T1000 (cell line): ENCODE measurements at regions not wholly inside any gene's neighbourhood (a gene's known extent, or its start where the extent isn't known, plus 50 kb on each side); places are given as distances from the start of the nearest gene placed in this dataset.
"Not testable (repeated sequence)": the region's sequence is repeated elsewhere in the genome, so short reads cannot be mapped to it uniquely, and the experiment has no call there.

Experiments
- DNase-seq: peaks from one replicate; lab custom pipeline; 2025; ENCODE audit warnings: mixed read lengths; lab: John Stamatoyannopoulos, UW

DNA sequence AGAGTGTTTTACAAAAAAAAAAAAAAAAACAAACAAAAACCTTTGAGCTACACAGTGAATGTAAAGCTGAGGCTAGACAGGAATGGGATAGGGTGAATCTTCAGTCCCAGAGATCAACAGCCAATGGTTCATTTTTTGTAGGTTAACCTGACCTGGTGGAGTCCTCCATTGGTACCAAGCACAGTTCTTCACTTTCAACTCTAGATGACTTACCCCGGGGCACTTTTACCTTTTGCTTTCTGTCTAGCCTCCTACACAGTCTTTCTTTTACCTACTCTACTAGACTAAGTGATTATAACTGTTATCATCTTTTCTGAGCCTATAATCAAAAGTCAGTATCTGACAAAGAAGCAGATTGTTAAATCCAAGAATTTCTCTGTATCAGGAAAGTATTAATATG lies 50.9 kb downstream of the ANXA2R start:
- no peak for DNase-seq

DNA sequence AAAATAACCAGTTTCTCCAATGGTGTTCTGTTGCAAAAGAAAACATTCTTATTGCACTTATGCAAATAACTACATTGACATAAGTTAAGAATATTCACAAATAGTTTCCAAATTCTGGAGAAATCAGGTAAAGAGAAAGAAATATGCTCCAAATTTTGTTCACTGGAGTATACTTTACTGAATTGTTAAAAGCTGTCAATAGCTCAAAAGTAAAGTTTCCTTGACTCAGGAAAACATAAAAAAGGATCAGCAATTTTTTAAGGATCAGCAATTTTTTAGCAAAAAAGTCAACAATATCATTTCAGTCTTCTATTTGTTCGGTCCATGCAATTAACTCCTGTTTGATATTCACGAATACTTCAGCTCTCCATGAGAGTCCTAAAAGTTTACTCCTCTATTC lies 51.6 kb downstream of the ANXA2R start:
- no peak for DNase-seq

DNA sequence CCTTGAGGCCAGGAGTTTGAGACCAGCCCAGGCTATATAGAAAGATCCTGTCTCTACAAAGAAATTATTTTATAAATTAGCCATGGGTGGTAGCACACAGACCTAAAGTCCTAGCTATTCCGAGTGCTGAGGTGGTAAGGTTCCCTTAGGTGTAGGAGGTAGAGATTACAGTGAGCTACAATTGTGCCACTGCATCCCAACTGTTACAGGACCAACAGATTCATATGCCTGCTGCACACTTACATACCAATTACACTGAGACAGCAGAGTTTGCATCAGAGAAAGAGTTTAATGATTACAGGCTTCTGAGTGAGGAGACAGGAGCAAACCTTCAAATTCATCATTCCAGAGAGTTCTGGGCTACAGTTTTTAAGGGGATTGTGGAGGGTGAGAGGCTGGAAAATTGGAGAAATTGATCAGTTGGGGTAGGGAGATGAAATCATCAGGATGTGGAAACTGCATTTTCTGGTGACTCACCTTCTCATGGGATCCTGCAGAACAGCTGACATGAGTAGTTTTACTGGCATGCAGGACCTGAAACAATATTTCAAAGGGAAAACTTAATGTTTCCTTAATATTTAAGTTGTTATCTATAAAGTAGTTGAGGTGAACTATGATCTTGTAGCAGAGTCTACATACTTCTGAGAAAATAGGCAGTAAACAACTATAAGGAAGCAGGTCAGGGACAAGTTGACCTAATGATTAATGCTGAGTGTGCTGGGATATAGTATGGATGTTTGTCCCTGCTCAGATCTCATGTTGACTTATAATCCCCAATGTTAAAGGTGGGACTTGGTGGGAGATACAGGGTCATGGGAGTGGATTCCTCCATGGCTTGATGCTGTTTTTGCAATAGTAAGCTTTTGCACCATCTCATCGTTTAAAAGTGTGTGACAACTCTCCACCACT lies 54.7 kb downstream of the ANXA2R start:
- no peak for DNase-seq

DNA sequence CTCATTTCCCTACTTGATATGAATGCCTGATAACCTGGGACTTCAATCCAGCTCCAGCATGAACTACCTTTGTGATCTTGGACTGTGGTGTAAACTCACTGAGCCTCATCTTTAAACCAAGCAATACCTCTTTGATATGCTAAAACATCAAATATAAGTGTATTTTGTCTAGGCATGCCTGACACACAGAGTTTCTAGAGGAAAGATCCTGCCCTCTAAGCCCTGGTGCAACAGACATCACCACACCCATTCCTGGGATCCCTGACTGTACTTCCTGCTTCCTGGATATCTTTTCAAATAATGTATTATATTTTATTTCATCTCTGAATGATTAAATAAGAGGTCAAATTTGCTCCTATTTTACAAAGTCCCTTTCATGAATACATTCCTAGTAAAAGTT lies 55.8 kb downstream of the ANXA2R start:
- no peak for DNase-seq

DNA sequence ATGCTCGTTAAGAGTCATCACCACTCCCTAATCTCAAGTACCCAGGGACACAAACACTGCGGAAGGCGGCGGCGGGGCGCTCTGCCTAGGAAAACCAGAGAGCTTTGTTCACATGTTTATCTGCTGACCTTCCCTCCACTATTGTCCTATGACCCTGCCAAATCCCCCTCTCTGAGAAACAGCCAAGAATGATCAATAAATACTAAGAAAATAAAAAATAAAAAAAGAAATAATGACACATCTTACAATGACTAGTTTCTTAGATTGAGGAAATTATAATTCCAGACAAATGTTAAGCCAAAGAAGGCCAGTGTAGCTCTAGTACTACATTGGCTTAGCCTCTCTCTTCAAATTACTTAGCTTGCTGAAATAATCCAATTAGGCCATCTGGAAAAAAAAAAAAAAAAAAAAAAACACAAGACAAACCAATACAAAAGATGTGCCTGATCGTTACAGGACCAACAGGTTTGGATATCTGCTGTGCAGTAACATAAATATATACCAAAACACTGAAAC lies 58.0 kb downstream of the ANXA2R start:
- DNase-seq: no peak

DNA sequence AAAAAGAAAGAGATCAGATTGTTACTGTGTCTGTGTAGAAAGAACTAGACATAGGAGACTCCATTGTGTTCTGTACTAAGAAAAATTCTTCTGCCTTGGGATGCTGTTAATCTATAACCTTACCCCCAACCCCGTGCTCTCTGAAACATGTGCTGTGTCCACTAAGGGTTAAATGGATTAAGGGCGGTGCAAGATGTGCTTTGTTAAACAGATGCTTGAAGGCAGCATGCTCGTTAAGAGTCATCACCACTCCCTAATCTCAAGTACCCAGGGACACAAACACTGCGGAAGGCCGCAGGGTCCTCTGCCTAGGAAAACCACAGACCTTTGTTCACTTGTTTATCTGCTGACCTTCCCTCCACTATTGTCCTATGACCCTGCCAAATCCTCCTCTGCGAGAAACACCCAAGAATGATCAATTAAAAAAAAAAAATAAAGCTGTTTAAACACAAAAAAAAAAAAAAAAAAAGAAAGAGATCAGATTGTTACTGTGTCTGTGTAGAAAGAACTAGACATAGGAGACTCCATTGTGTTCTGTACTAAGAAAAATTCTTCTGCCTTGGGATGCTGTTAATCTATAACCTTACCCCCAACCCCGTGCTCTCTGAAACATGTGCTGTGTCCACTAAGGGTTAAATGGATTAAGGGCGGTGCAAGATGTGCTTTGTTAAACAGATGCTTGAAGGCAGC lies 58.6 kb downstream of the ANXA2R start:
- not testable (repeated sequence) for DNase-seq

DNA sequence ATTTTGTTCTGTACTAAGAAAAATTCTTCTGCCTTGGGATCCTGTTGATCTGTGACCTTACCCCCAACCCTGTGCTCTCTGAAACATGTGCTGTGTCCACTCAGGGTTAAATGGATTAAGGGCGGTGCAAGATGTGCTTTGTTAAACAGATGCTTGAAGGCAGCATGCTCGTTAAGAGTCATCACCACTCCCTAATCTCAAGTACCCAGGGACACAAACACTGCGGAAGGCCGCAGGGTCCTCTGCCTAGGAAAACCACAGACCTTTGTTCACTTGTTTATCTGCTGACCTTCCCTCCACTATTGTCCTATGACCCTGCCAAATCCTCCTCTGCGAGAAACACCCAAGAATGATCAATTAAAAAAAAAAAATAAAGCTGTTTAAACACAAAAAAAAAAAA lies 59.1 kb downstream of the ANXA2R start:
- not testable (repeated sequence) for DNase-seq

DNA sequence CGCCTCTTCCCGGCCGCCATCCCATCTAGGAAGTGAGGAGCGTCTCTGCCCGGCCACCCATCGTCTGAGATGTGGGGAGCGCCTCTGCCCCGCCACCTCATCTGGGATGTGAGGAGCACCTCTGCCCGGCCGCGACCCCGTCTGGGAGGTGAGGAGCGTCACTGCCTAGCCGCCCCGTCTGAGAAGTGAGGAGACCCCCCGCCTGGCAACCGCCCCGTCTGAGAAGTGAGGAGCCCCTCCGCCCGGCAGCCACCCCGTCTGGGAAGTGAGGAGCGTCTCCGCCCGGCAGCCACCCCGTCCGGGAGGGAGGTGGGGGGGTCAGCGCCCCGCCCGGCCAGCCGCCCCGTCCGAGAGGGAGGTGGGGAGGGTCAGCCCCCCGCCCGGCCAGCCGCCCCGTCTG lies 59.7 kb downstream of the ANXA2R start:
- DNase-seq: not testable (repeated sequence)

DNA sequence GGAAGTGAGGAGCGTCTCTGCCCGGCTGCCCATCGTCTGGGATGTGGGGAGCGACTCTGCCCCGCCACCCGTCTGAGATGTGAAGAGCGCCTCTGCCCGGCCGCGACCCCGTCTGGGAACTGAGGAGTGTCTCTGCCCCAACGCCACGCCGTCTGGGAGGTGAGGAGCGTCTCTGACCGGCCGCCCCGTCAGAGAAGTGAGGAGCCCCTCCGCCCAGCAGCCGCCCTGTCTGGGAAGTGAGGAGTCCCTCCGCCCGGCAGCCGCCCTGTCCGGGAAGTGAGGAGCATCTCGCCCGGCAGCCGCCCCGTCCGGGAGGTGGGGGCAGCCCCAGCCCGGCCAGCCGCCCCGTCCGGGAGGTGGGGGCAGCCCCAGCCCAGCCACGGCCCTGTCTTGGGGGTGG lies 60.9 kb downstream of the ANXA2R start:
- not testable (repeated sequence) for DNase-seq

DNA sequence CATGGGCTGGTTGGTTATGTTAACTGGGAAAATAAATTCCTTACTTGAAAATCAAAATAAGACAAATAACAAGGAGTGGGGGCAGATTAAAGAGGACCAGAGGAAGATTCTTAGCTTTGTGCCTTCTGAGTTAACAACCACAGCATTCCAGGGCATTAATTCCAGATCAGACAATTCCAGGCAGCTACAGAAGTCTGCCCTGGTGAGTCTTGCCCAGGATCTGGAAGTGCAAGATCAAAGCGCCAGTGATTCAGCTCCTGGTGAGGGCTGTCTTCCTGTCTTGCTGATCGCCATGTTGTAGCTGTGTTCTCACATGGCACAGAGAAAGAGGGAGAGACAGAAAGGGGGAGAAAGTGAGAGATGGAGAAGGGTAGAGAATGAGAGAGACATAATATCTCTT lies 65.6 kb downstream of the ANXA2R start:
- no peak for DNase-seq

DNA sequence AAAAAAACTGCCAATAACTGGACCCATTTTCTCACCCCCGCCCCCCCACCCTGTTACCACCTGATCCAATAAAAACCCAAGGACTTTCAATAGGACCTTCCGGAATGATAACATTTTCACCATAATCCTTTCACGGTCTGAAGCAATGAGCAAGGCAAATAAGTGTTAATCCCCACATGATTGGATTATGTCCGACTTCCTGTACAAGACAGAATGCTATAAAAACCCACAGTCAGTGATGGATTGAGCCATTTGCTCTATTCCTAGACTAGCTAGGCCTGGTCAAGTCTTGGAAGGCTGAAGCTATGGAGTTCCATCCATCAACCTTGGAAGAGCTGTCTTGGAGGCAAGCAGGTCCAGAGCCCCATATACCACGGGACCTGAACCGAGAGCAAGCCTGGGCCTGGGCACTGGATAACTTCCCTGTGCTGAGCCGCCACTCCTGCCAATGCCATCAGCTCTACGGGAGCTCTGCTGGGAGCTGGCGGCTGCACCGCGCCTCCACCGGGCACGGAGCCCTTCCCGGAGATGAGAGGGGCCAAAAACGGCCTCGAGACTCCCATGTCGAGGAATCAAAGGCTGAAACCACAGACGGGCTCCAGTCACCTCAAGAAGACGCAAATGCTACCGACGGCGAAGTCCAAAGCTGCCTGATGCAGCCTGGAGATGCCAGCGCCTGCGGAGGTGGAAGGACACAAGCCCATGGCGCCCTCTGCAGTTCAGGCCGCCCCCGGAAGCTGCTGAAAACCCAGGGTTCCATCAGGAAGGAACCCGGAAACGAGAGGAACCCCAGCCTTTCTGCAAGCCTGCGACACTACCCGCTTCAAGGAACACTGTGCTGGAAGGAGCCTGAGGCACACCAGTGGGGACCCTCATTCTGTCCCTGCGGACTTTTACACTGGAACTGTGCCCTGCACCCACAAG lies 69.2 kb downstream of the ANXA2R start:
- no peak for DNase-seq

DNA sequence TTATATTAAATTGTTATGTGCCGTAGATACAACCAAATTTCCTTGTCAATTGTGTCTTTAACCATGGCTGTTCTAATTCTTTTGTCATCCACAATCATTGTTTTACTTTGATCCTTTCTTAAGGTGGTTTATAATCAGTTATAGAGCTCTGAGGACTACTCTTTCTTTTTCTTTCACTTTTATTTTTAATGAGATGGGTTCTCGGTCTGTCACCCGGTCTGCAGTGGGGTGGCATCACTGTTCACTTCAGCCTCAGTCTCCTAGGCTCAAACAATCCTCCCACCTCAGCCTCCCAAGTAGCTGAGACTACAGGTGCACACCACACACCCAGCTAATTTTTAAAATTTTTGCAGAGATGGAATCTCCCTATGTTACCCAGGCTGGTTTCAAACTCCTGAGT lies 74.2 kb downstream of the ANXA2R start:
- DNase-seq: no peak

DNA sequence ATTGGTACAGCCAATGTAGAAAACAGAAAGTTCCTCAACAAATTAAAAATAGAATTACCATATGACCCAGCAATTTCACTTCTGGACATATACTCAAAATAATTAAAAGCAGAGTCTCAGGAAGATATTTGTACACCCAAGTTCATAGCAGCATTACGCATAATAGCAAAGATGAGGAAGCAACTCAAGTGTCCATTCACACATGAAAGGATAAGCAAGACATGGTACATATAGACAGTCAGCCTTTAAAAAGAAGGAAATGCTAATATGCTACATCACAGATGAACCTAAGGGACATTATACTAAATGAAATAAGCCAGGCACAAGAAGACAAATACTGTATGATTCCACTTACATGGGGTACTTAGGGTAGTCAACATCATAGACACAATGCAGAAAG lies 76.7 kb downstream of the ANXA2R start:
- DNase-seq: no peak

DNA sequence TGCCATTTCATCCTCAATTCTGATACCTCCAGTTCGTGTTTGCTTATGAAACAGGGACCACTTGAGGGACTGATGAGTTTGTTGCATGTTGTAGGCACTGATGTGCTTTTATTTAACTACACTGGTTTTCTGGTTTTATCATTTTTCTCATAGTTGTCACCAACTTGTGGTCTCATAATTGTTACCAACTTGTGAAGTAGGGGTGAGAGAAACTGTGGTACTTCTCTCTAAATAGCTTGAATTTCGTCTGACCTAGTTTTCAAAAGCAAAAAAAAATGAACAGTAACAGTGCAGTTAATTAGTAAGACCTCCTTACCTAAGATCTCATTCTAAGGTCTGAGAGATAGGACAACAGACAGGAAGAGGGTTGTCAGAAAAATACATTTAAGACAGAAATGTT lies 78.0 kb downstream of the ANXA2R start:
- no peak for DNase-seq

DNA sequence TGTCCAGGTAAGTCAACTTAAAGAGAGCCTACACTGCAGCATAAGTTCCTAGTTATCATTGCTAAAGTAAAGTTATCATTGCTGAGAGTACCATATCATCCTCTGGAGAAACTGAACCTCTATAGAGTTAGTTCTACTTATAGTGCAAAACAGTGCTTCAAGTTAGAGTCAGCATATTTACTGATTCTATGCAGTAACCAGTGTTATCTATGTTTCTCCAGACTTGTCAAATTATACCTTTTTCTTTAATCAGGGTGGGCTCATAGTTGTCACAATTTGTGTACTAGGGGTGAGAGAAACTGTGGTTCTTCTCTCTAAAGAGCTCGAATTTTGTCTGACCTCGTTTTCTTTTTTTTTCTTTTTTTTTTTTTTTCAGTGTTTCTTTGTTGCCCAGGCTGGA lies 79.6 kb downstream of the ANXA2R start:
- DNase-seq: no peak

DNA sequence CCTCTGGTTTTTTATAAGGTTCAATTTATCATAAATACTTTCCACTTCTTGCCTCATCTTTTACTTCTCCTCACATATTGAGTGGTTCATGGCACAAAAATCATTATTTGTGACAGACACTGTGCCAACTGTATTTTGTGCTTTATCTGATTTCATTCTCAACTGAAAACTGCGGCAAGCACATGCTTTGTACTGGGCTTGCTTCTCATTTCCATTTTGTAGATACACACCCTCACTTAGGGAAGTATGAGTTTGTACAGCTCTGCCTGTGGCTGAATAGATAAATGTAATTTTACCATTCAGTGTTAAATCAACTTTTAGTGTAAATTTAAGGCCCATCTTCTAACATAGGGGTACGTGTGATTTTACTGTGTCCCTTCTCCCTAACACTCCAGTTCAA lies 83.6 kb downstream of the ANXA2R start:
- no peak for DNase-seq

DNA sequence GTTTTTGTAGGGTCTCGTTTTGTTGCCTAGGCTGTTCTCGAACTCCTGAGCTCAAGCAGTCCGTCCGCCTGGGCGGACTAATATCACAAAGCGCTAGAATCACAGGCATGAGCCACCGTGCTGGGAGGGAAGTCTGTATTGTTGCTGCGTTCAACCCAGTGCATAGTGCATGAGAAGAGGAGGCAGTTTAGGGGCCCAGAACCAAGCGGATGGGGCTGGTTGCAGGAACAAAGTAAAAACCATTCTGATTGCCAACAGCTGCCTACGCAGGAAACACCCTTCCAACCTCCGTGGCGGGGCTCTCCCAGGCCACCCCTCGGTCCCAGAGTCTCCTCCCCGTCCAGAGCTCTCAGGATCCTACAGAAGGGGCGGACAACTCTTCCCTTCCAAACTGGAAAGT lies 87.1 kb downstream of the ANXA2R start:
- no peak for DNase-seq

DNA sequence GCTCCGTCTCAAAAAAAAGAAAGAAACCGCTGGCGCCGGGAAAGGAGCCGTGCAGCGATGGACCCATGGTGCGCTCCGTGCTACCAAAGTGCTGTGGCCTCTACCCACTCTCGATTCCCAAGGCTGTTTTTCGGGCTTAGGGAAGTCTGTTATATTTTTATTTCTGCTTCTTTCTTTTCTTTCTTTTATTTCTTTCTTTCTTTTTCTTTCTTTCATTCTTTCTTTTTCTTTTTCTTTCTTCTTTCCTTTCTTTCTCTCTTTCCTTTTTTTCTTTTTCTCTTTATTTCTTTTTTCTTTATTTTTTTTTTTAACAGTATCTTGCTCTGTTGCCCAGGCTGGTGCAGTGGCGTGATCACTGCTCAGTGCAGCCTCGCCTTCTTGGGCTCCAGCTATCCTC lies 87.5 kb downstream of the ANXA2R start:
- no peak for DNase-seq

DNA sequence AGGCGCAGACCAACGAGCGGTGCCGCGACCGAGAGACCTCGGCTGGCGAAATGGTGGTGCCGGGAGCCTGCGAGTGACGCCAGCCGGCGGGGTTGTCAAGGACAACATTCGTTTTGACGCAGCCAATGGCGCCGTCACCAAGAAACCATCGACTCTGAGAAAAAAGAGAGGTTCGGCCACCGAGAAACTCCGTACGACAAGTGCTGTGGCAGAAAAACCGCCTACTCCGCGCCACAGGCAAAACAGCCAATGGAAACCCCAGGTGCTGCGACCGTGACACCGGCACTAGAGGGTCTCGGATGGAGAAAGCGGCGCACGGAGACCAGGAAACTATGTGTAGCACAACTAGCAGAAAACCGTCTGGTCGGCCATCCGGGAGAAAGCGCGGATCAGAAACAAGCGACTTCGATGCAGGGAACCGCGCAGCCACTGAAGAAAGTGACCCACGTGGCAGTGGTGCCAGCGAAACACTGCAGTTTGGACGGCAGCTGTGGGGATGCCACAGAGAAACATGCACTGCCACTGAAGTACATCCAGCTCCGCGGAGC lies 88.8 kb downstream of the ANXA2R start:
- no peak for DNase-seq

DNA sequence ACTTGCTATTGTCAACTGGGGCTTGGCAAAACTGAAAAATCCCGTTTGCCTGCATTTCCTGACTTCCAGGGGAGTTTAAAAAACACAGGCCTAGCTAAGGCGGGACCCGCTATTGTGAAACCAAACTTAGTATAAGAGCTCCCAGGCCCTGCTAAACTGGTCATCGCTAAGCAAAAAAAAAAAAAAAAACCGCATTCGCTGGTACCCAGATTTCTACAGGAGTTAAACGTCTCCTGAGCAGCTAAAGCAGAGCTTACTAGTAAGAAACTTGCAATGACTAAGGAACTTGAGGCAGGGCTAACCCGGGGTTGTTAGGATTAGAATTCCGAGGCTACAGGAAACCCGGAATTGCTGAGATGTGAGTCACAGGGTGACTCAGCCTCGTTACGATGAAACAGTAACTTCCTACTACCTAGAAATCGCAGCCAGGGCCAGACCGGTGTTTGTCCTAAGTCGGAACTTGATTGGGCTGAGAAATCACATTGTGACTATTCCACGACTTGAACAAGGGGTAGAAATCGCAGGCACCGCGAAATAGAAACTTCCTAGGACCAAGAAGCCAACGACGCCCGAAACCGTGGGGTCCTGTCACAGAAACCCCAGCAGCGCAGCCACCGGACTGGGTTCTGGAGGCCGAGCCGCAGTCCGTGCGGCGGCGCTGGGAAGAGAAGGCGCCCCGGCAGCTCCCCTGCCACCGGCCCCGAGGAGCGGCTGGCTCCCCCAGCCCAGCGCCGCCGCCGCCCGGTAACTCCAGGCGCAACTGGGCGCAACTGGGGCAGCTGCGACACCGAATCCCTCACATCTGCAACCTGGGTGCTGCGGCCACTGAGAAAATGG lies 89.4 kb downstream of the ANXA2R start:
- DNase-seq: peak; percentile 88

DNA sequence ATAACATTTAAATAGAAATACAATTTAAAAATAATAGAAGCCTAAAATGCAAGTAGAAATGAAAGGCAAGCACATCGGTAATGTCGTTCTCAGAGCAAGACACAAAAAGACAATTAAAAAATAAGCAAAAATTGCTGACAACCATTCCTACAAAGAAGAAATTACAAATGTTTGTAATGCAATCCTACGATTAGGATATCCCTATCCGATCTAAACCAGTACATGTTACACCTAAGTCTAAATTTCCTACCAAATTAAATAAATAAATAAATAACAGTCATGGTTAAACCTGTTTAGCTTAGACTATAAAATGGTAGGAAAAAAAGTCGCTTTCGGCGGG lies 90.0 kb downstream of the ANXA2R start:
- DNase-seq: no peak
